ENCODE measurements at regions not wholly inside any gene's neighbourhood (a gene's known extent, or its start where the extent isn't known, plus 50 kb on each side); places are given as distances from the start of the nearest gene placed in this dataset.

DNA sequence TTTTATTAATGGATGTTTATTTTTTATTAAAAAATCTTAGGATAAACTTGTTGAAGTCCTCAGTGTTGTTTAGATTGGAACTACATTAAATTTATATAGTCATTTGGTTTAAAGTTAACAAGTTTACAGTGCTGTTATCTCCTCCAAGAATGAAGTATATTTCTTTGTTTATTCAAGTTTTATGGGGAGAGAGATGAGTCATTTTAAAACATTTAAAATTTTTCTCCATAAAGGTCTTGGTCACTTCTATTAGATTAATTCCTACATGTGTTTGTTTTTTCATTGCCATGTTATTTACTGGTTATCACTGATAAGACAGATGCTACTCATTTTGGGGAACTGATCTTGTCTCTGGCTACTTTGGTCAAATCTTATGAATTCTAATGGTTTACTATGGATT lies 429.6 kb downstream of the METTL15 start:
- TF ChIP-seq POLR2A (IDR thresholded peaks at IDR 0.05) (no peak), CTCF (IDR thresholded peaks at IDR 0.05 in 4 of 5, conservative IDR thresholded peaks at IDR 0.05 in 1 of 5) (no peak)
